NCI-H2029 (cell line): ENCODE measurements at regions not wholly inside any gene's neighbourhood (a gene's known extent, or its start where the extent isn't known, plus 50 kb on each side); places are given as distances from the start of the nearest gene placed in this dataset.

Experiments
- DNase-seq: peaks from one replicate; lab custom pipeline; 2025; lab: John Stamatoyannopoulos, UW

GRCh38 chr12:3961591-3961990, 88.4 kb upstream of the PARP11 start:
- DNase-seq = no peak

- DNase-seq = no peak
Observed at GRCh38 chr12:3959799-3960560, 86.8 kb upstream of the PARP11 start.

GRCh38 chr12:3958534-3958933, 85.3 kb upstream of the PARP11 start:
- DNase-seq = no peak

- DNase-seq = no peak
Observed at GRCh38 chr12:3951380-3952135, 78.4 kb upstream of the PARP11 start.

GRCh38 chr12:3950714-3951320, 77.6 kb upstream of the PARP11 start:
- DNase-seq = no peak

GRCh38 chr12:3947781-3948180, 74.6 kb upstream of the PARP11 start:
- no peak for DNase-seq

- no peak for DNase-seq
Observed at GRCh38 chr12:3945671-3946070, 72.5 kb upstream of the PARP11 start.

GRCh38 chr12:3944620-3945019, 71.4 kb upstream of the PARP11 start:
- DNase-seq = no peak

- no peak for DNase-seq
Observed at GRCh38 chr12:3938042-3938544, 64.9 kb upstream of the PARP11 start.

- no peak for DNase-seq
Observed at GRCh38 chr12:3935078-3935477, 61.9 kb upstream of the PARP11 start.

GRCh38 chr12:3933819-3934192, 60.6 kb upstream of the PARP11 start:
- DNase-seq = no peak

- DNase-seq = no peak
Observed at GRCh38 chr12:3933074-3933818, 60.0 kb upstream of the PARP11 start.

GRCh38 chr12:3931776-3932175, 58.6 kb upstream of the PARP11 start:
- DNase-seq = no peak

- no peak for DNase-seq
Observed at GRCh38 chr12:3931206-3931605, 58.0 kb upstream of the PARP11 start.

GRCh38 chr12:3929875-3930615, 56.8 kb upstream of the PARP11 start:
- no peak for DNase-seq

GRCh38 chr12:3928538-3929184, 55.5 kb upstream of the PARP11 start:
- DNase-seq = no peak

GRCh38 chr12:3925621-3926020, 52.4 kb upstream of the PARP11 start:
- no peak for DNase-seq

- DNase-seq = no peak
Observed at GRCh38 chr12:3924761-3925160, 51.6 kb upstream of the PARP11 start.

GRCh38 chr12:3923021-3923420, 49.8 kb upstream of the PARP11 start:
- DNase-seq = no peak
